Left ventricle myocardium inferior (tissue), 1 donor: ENCODE measurements at regions not wholly inside any gene's neighbourhood (a gene's known extent, or its start where the extent isn't known, plus 50 kb on each side); places are given as distances from the start of the nearest gene placed in this dataset.
"Not testable (repeated sequence)": the region's sequence is repeated elsewhere in the genome, so short reads cannot be mapped to it uniquely, and the experiment has no call there.

ENCODE experiments used
- DNase-seq: peaks from one replicate; pipeline ENCODE4 v3.0.0-alpha.2; 2020
- H3K27ac ChIP-seq: fragments of 200-600 bp; replicated peaks from 2 replicates; pipeline ENCODE4 v1.8.0; 2021
- H3K27me3 ChIP-seq: fragments of 200-600 bp; 2 replicates; pipeline ENCODE4 v1.8.0; 2021; ENCODE audit warnings: low read depth
- H3K36me3 ChIP-seq: fragments of 200-600 bp; 2 replicates; pipeline ENCODE4 v1.8.0; 2021
- H3K4me1 ChIP-seq: fragments of 200-600 bp; 2 replicates; pipeline ENCODE4 v1.8.0; 2021
- H3K4me3 ChIP-seq: fragments of 200-600 bp; 2 replicates; pipeline ENCODE4 v1.8.0; 2021; ENCODE audit warnings: mild to moderate bottlenecking, moderate library complexity
- H3K9me3 ChIP-seq: fragments of 200-600 bp; replicated peaks from 2 replicates; pipeline ENCODE4 v1.8.0; 2021
- CTCF ChIP-seq: fragments of 200-600 bp; IDR thresholded peaks from 2 replicates; pipeline ENCODE4 v1.8.0; 2021; ENCODE audit warnings: antibody characterized with exemption, mild to moderate bottlenecking, borderline replicate concordance
- intact Hi-C: fragments of 100-400 bp; cut with micrococcal nuclease; formaldehyde crosslinking; loops from one replicate; pipeline ENCODE4 v1.11.0; 2022
- donor health status: DM: no; HTN: yes; CAD: no; lungs with severe emphysema.

DNA sequence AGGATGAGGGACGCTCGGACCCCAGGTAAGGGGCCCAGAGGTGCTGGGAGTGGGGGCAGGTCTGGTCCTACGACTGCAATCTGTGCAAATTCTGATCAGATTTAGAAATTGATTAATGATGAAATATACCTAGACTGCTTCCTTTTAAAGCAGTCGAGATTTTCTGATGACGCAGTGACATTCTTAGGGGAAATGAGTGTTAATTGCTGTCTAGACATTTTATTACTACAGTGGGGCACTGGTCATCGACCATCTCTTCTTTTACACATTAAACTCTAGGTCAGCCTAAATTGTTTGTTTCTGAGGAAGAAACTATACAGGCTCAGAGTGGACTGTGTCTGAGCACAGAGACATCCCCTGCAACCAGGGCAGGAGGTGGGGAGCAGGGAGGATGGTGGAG, 154.4 kb upstream of the SALL3 start:
- intact Hi-C loops = no loop called here
- Histone ChIP-seq H3K27ac (no peak overlapping the region), H3K9me3 (no peaks in the 10 kb centered on the region), H3K4me1 (no peaks in the 10 kb centered on the region), H3K4me3 (no peak overlapping the region), H3K36me3 (no peaks in the 10 kb centered on the region), H3K27me3 (peaks cover 89% of the 10 kb centered on the region)
- no peak for TF ChIP-seq CTCF
- DNase-seq = no peak

- H3K27me3 ChIP-seq = peaks cover 83% of the 10 kb centered on the region
- no peaks in the 10 kb centered on the region for H3K36me3 ChIP-seq
- no peaks in the 10 kb centered on the region for H3K9me3 ChIP-seq
- H3K27ac ChIP-seq = no peak overlapping the region
- no peak for DNase-seq
- intact Hi-C loops = no loop called here
- no peak for TF ChIP-seq CTCF
- no peak overlapping the region for H3K4me3 ChIP-seq
- H3K4me1 ChIP-seq = no peaks in the 10 kb centered on the region
Observed at GRCh38 chr18:78826631-78827030, 153.0 kb upstream of the SALL3 start.

DNA sequence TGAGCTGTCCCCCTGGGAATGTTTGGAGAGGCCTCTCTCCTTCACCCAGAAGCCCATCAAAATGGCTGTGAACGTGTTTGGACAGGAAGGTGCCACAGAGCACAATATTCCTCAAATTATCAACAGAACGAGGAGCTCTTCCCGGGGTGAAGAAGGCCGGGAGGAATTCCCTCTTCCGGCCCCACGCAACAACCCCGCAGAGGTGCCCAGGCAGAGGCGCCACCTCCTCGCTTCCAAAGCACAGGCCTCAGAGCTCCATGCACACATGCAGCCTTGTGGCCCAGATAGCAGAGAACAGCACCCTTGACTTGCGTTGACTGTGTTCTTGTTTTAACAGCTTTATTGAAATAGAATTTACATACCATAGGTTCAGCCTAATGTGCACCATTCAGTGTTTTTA, 152.5 kb upstream of the SALL3 start:
- H3K27ac ChIP-seq = no peak overlapping the region
- intact Hi-C loops = no loop called here

GRCh38 chr18:78828131-78828530, 151.5 kb upstream of the SALL3 start:
- Histone ChIP-seq H3K9me3 (no peaks in the 10 kb centered on the region), H3K27me3 (peaks cover 71% of the 10 kb centered on the region), H3K4me3 (no peak overlapping the region), H3K27ac (no peak overlapping the region), H3K36me3 (no peaks in the 10 kb centered on the region), H3K4me1 (no peaks in the 10 kb centered on the region)
- no peak for DNase-seq
- TF ChIP-seq CTCF = no peak
- intact Hi-C loops = no loop called here

More for the DNA sequence above, 152.5 kb upstream of the SALL3 start:
- peaks cover 78% of the 10 kb centered on the region for H3K27me3 ChIP-seq
- H3K4me3 ChIP-seq = no peak overlapping the region
- TF ChIP-seq CTCF = no peak
- H3K4me1 ChIP-seq = no peaks in the 10 kb centered on the region
- no peak for DNase-seq
- H3K9me3 ChIP-seq = no peaks in the 10 kb centered on the region
- H3K36me3 ChIP-seq = no peaks in the 10 kb centered on the region

DNA sequence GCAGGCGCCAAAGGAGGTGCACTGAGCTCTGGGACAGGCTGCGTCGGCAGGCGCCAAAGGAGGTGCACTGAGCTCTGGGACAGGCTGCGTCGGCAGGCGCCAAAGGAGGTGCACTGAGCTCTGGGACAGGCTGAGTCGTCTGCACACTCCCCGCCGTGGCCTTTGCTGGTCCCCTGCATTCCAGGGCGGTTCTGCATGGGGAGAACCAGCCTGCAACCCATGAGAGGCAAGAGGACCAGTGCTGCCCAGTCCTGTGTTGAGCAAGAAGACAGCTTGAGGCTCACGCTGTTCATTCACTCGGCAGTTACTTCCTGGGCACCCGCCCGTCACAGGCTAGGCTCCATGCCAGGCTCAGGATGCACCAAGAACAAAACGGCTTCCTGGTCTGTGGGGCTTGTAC, 150.6 kb upstream of the SALL3 start:
- H3K9me3 ChIP-seq, H3K27ac ChIP-seq, H3K36me3 ChIP-seq, DNase-seq, H3K4me1 ChIP-seq, H3K4me3 ChIP-seq, intact Hi-C loops: not testable (repeated sequence)
- peaks cover 70% of the 10 kb centered on the region for H3K27me3 ChIP-seq

- no peaks in the 10 kb centered on the region for H3K4me1 ChIP-seq
- peaks cover 60% of the 10 kb centered on the region for H3K27me3 ChIP-seq
- no peak for TF ChIP-seq CTCF
- intact Hi-C loops = no loop called here
- no peak overlapping the region for H3K4me3 ChIP-seq
- no peak overlapping the region for H3K27ac ChIP-seq
- H3K9me3 ChIP-seq = no peaks in the 10 kb centered on the region
- no peak for DNase-seq
- H3K36me3 ChIP-seq = no peaks in the 10 kb centered on the region
Observed at GRCh38 chr18:78830161-78830560, 149.5 kb upstream of the SALL3 start.
